H1 (cell line): ENCODE measurements at regions not wholly inside any gene's neighbourhood (a gene's known extent, or its start where the extent isn't known, plus 50 kb on each side); places are given as distances from the start of the nearest gene placed in this dataset.

ENCODE experiments used
- CBX5 ChIP-seq: fragments of 300-800, 300-1000 bp; sonication (generic); IDR thresholded peaks from 2 replicates; pipeline ENCODE4 v1.7.1; 2016; ENCODE audit warnings: antibody characterized with exemption, low read length, low read depth
- CHD7 ChIP-seq: fragments of 300-600 bp; sonication (generic); IDR thresholded peaks from 2 replicates; pipeline ENCODE4 v1.7.1; 2012; ENCODE audit warnings: low read length, moderate library complexity, mild to moderate bottlenecking, inconsistent platforms; ENCODE audit not compliant: insufficient replicate concordance
- EP300 ChIP-seq, 2 experiments: IDR thresholded peaks; 1 replicate in 1 of 2; 2 replicates in 1 of 2; pipeline ENCODE4 v1.6.1; 2011 to 2012; ENCODE audit warnings: low read depth in 2 of 2, low read length in 2 of 2, mild to moderate bottlenecking in 2 of 2, borderline replicate concordance in 1 of 2, inconsistent platforms in 1 of 2, moderate library complexity in 1 of 2
- KDM4A ChIP-seq: IDR thresholded peaks from one replicate; pipeline ENCODE4 v1.7.1; 2012; ENCODE audit warnings: low read depth, mild to moderate bottlenecking, moderate library complexity, low read length, inconsistent platforms; ENCODE audit not compliant: severe bottlenecking
- PHF8 ChIP-seq: fragments of 200-600 bp; sonication (generic); conservative IDR thresholded peaks from 2 replicates; pipeline ENCODE4 v1.7.1; 2012; ENCODE audit warnings: low read depth, mild to moderate bottlenecking, inconsistent platforms, low read length, moderate library complexity

GRCh38 chr12:58433959-58434358, 486.3 kb downstream of the LRIG3 start (continued):
- TF ChIP-seq CHD7 (no peak), PHF8 (no peak), EP300 (IDR thresholded peaks at IDR 0.05; ENCODE audit: borderline replicate concordance in 1 of 2, low read depth in 2 of 2, low read length in 2 of 2) (no peak), CBX5 (no peak), KDM4A (no peak)
